Medulla oblongata (tissue), 1 donor: ENCODE measurements at regions not wholly inside any gene's neighbourhood (a gene's known extent, or its start where the extent isn't known, plus 50 kb on each side); places are given as distances from the start of the nearest gene placed in this dataset.
"Not testable (repeated sequence)": the region's sequence is repeated elsewhere in the genome, so short reads cannot be mapped to it uniquely, and the experiment has no call there.

ENCODE experiments used
- DNase-seq: peaks from one replicate; pipeline ENCODE4 v3.0.0-alpha.2; 2015; ENCODE audit errors: extremely low spot score

GRCh38 chr17:70581459-70581858 lies 412.1 kb downstream of the KCNJ2 start:
- DNase-seq, result no peak

DNA sequence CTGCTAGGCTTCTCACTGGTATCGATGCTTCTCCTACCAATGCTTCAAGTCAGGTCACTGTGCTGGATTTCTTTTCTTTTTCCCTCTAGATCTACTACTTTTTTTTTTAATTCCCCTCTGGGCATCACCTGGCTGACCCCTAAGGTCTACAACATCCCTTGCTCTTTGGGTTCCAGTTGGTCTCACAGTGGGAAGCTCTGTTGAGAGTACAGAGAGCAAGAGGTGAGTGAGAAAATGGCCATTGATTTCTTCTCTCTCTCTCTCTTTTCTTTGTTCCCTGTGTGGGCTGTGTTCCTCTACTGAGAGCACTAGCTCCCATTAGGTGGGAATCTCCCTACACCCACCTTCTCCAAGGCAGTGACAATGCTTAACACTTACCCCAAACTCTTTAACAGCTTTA lies 413.4 kb downstream of the KCNJ2 start:
- no peak for DNase-seq

DNA sequence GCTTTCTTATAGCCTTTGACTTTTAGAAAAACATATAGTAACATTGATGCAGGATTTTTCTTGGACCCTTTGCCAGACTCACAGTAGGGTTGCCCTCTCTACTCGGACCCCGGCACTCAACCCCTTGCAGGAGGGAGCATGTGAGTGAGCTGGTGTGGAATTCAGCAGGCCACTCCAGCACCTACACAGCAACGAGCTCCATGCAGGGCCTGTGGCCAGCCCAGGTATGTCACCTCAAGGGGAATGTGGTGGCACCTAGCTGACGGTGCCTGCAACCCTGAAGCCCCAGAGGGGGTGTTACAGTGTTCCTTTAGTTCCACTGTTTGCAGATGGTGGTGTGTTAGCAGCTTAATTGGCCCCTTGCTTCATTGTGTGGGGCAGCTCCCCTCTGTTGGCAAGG lies 414.9 kb downstream of the KCNJ2 start:
- no peak for DNase-seq

- DNase-seq, result no peak
Measured at GRCh38 chr17:70588003-70588402, 418.7 kb downstream of the KCNJ2 start.

- no peak for DNase-seq
Measured at GRCh38 chr17:70597774-70598173, 428.4 kb downstream of the KCNJ2 start.

DNA sequence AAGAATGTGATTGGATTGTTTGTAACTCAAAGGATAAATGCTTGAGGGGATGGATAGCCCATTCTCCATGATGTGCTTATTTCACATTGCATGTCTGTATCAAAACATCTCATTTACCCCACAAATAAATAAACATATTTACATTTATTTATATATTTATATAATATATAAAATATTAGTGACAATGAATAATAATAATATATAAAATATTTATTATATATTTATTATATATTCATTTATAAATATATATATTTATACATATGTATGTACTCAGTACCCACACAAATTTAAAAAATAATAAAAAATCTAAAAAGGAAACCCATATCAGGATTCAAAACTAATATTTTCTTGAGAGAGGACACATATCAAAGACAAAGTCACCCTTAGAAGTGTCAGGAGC lies 429.9 kb downstream of the KCNJ2 start:
- no peak for DNase-seq

DNA sequence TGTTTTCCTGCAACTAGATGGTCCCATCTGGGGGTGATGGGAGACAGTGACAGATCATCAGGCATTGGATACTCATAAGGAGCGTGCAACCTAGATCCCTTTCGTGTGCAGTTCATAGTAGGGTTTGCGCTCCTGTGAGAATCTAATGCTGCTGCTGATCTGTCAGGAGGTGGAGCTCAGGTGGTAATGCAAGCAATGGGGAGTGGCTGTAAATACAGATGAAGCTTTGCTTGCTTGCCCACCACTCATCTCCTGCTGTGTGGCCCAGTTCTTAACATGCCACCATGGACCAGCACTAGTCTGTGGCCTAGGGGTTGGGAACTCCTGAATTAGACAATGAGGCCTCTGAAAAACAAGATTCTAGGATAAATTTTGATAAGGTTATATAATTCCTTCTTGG lies 430.6 kb downstream of the KCNJ2 start:
- DNase-seq, result not testable (repeated sequence)

DNA sequence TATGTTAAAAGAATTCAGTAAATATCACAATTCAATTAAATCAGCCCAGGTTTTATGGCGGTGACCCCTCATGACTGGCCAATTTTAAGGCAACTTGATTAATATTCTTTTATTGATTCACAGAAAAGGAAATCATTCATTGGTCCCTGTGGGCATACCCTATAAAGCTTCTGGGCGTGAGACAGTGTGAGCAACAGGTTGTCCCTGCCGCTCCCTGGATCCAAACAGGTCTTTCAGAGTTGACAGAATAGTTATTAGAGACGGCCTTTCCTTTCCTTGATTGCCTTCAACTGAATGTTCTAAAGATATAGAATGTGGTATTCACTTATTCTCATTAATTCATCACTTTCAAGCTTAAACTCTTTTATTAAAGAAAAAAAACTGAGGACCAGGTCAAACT lies 433.9 kb downstream of the KCNJ2 start:
- no peak for DNase-seq

GRCh38 chr17:70604854-70605253 lies 435.5 kb downstream of the KCNJ2 start:
- no peak for DNase-seq

DNA sequence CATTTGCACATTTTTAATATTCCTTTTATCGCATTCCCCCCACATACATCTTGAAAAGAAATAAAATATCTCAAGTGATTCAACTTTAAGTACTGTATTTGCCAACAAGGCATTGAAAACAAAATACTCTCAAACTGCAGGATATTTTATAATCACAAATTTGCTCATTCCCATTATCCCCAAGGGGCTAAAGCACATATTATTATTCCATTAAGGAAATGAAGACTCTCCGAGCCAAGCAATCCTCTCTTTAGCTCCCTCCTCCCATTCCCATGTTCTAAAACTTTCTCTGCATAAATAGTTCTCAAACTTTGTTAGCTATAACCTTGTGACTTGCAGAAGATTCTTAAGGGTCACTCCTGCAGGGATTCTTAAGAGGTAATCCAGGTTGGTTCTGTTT lies 436.8 kb downstream of the KCNJ2 start:
- DNase-seq, result no peak

DNA sequence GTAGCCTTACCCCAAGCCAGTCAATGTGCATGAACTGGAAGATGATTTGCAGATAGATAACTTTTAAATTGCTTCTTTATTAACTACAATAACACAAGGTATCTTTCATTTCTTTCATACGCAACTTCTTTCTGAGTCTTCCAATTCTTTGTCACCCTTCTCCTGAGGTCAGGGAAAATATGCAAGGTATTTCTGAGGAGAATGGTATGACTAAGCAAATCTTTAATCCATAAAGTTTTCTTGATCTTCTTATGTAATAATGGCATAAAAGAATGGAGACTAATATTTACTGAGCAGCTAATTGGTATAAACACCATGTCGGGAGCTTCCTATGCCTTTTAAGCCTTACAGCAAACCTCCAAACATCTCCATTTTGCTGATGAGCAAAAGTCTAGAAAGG lies 438.9 kb downstream of the KCNJ2 start:
- DNase-seq, result no peak

- DNase-seq, result no peak
Measured at GRCh38 chr17:70608957-70609356, 439.6 kb downstream of the KCNJ2 start.

DNA sequence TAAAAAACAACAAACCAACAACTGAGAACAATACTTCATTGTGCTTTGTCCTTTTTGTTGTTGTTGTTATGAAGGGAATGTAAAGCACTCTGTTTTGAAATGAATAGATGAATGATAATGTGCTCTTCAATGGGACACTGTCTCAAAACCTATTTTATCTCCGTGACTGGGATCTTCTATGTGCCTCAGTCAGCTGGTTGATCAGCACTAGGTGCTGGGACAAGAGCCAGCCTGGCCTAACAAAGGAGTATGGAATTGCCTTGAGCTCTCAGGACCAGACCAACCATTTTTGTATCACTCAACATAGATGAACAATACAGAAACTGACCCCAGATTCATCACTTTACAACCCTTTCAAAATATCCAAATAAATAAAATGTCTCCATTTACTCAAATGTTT lies 440.2 kb downstream of the KCNJ2 start:
- peak; percentile 96 for DNase-seq

- no peak for DNase-seq
Measured at GRCh38 chr17:70610161-70610560, 440.8 kb downstream of the KCNJ2 start.

GRCh38 chr17:70613681-70614080 lies 444.3 kb downstream of the KCNJ2 start:
- DNase-seq, result no peak

- DNase-seq, result no peak
Measured at GRCh38 chr17:70615831-70616230, 446.5 kb downstream of the KCNJ2 start.

DNA sequence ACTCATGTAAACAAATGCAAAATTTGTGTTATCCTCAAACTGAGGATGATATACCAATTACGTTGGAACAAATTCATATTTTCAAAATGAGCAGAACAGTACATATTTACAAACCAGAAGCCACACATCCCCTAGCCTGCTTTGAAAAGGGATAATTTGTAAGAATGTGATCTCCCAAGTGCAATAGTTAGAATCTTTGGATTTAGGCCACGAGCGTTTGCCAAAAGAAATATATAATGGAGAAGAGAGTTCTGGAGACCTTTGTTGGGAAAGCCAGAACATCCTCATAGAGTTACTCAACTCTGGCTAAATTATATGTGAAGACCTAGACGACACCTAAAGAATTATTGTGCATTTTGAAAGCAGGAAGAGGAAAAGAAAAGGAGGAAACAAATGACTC lies 449.3 kb downstream of the KCNJ2 start:
- no peak for DNase-seq

GRCh38 chr17:70621566-70621965 lies 452.2 kb downstream of the KCNJ2 start:
- peak; percentile 71 for DNase-seq

- peak; percentile 92 for DNase-seq
Measured at GRCh38 chr17:70622368-70623260, 453.3 kb downstream of the KCNJ2 start.

GRCh38 chr17:70624211-70624610 lies 454.9 kb downstream of the KCNJ2 start:
- no peak for DNase-seq

- DNase-seq, result no peak
Measured at GRCh38 chr17:70629902-70630301, 460.6 kb downstream of the KCNJ2 start.

DNA sequence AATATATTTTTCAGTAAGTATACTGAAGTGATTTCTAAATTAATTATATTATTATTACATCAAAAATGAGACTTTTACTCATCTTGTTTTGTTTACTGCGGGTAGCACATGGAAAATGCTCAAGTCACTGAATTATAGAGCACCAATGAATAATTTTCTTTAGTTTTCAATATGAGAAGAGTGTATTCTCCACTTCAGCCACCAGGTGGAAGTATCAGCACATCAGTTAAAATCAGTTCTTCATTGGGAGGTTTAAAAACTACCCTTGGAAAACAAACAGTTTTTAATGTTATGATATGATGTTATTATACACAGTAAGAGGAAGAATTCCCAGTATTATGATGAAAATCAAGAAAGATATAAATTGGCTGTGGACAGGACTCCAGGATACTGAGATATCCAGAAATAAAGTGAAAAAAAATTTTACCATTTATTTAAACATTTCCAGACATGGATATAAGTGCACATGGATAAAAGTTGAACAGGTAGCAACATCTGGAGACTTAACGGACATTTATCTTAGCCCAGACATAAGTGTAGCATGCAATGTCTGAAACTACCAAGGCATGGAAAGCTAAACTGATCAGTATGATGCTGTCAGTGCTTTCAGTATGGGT lies 467.3 kb downstream of the KCNJ2 start:
- DNase-seq, result peak; percentile 81

DNA sequence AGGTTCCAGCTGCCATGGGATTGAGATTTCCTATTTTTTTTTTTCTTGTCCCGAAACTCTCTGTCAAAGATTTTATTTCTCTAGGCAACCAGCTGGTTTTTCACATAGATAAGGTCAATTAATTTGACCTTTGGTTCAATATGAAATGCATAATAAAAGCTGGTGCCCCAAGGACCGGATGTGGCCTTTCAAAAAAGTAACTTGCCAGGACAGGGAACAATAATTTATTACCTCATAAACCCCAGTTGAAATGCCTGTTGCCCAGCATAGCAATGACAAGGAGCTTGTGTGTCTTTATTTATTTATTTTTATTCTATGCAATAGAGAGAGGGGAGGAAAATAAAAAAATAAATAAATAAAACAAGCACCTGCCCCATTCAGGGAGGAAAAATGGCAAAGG lies 472.7 kb downstream of the KCNJ2 start:
- no peak for DNase-seq
